ENCODE measurements at regions not wholly inside any gene's neighbourhood (a gene's known extent, or its start where the extent isn't known, plus 50 kb on each side); places are given as distances from the start of the nearest gene placed in this dataset.

DNA sequence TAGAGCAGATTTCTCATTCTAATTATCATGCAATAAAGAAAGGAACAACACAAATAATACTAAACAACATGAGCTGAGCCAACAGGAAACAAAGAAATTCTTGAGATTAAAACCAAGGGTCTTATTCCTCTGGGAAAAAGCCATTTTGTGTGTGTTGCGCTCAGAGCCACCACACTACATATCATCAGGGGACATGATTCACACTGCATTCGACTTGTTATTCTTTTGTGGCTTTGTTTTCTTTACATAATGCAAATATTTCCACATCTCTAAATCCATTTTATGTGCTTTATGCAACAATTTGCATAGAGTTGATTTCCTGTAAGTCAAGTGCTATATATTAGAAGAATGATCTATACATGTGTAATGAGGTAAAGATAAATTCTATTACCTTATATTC, 719.6 kb downstream of the TBC1D32 start:
- DNase-seq: no peak

DNA sequence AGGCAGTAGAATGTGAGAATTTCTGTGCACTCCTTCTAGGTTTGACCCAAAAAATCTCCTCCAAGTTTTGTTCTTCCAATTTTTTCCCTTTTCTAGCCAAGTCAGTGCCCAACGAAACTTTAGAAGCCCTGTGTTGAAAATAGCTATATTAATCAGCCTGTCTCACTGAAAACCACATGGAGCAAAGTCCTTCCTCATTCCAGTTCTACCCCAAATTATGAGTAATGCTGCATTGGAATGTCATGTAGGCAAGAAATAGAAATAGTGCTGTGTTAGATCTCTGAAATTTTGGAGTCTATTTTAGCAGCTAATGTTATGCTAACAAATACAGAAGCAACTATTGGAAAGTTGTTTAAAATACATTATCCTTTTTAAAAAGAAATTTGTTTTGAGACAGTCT, 725.5 kb downstream of the TBC1D32 start:
- no peak for DNase-seq

DNA sequence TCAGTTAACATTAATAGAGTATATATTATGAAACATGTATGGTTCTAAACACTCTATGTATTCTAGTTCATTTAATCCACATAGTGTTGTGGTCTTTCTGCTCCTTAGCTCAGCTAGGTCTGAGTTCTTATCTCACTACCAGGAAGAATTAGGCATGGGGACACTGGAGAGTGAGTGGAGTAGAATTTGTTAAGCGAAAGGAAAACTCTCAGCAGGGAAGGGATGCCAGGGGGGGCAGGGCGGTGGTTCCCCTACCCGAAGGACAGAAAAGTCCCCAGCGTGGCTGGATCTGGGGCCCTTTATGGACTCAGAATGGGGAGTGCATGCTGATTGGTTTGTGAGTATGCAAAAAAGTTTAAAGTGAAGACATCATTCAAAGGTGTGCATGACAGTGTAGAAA, 727.5 kb downstream of the TBC1D32 start:
- DNase-seq: no peak

DNA sequence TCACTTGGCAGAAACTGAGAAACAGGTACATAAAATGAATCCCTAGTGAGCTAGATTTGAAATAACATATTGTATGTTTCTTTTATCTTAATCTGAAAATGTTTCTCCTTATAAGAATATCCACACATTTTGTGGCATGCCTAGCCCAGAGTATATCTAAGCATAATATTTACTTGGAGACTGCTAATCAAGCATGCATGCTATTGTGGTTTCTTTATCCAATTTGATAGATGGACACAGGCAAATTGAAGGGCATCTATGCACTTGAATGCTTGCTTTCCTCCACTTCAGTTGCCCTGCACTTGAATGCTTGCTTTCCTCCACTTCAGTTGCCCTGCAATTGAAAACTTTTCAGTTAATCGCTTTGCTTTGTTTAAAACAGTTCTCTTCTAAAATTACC, 729.8 kb downstream of the TBC1D32 start:
- DNase-seq: no peak

DNA sequence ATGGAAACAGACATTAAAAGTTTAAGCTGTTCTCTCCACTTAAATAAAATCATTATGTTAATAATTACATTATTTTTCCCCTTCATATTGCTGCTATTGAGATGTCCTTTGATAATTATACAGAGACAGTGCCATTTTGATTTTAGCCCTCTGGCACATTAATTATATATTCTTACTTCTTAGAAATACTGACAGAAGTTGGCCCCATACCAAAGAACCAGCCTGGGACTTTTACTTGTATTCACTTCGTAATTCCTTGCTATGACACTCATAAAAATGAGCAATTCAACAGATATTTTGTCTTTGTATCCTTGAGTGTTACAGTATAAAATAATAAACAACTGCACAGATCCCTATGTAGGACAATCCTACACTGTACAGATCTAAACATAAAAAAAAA, 743.7 kb downstream of the TBC1D32 start:
- no peak for DNase-seq

DNA sequence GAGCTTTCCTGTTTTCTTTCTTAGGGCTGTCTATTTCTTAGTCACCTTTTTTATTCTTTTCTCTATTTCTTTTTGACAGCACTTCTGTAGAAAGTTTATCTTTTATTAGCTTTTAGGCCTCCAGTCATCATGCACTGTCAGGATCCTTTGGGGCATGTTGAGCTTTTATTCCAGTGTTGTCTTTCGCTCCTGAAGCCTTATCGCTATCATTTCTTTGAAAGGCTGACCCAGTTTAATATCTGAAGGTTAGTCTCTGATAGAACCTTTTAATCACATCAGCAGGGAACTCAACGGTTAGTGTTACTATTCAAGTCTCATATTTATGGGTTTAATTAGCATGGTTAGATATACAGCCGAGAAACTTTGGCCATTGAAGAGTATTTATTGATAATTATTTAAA, 745.9 kb downstream of the TBC1D32 start:
- no peak for DNase-seq

DNA sequence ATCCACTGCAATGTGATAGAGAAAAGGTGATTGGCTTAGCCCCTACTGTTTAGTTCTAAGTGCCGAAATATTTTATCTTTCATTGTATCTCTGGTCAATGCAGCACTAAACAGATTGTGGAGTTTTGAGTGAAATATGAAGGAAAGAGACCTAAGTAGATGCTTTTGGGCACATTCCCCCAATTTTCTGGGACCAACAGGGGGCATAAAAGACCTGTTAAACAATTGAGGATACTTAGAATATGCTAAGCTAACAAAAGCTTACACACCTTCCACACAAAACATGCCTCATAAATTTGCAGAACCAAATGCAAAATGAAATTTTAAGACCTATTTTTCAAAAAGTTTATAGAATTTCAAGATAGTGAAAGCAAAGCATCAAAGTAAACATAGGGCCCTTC, 746.9 kb downstream of the TBC1D32 start:
- DNase-seq: no peak

DNA sequence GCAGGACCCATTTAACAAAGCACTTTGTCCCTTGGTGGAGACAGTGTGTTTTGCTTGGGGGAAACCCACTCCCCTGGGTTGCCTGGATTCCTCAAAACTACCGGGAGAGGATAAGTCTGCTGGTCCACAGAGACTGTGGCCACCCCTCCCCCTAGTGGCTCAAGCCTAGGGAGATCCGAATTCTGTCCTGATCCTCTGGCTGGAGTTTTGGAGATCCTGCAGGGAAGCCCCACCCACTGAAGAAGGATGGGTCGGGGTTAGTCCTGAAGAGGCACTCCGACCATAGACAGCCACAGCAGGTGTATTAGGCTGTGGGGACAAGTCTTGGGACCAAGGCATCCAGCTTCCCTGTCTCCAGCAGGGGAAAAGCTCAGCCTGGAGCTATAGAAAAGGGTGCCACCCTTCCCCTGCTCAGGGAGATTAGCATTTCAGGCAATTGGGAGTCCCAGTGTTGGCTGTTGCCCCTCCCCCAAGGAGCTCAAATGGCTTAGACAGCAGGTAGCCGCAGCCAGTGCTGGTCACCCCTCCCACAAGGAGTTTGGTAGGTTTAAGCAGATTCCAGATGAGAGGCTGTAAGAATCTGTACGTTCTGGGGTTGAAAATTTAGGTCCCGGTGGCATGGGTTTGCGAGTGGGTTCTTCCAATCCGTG, 750.0 kb downstream of the TBC1D32 start:
- no peak for DNase-seq

DNA sequence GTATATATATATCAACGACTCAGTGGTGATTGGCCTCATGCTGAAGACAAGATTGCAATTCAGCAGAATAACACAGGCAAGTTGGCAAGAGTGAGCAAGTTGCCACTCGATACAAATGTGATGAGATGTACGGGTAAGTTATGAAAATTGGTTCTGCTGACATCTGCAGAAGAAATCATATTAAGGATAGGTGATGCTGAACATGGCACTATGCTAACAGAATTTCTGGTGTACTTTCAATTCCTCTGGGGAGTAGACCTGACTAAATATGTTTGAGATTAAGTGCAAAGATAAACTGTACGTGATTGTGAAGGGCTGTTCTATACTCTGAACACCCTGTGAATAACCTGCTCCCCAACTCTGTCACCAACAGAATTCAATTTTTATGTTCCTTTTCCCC, 758.2 kb downstream of the TBC1D32 start:
- DNase-seq: no peak

DNA sequence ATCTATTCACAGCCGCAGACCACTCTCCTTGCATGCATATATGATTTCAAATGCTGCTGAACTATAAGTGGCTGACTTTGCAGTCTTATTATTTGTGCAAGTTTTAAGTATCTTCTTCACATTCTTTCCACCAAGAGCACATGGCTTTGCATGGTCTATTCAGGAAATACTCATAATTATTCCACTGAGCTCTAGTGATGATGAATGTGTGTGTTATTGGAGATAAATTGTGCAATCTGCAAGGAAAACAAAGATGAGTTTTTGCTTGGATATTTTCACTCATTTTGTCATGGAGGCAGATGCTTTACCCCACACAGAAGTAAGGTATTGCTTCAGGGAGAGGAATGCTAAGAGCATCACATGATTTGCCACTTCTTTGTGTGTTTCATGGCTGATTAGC, 764.6 kb downstream of the TBC1D32 start:
- DNase-seq: no peak

DNA sequence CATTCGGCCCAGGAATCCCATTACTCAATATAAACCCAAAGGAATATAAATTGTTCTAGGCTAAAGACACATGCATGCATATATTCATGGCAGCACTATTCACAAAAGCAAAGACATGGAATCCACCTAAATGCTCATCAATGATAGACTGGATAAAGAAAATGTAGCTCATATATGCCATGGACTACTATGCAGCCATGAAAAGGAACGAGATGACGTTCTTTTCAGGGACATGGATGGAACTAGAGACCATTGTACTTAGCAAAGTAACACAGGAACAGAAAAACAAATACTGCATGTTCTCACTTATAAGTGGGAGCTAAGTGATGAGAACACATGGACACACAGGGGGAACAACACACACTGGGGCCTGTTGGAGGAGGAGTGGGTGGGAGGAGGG, 769.5 kb downstream of the TBC1D32 start:
- DNase-seq: no peak

DNA sequence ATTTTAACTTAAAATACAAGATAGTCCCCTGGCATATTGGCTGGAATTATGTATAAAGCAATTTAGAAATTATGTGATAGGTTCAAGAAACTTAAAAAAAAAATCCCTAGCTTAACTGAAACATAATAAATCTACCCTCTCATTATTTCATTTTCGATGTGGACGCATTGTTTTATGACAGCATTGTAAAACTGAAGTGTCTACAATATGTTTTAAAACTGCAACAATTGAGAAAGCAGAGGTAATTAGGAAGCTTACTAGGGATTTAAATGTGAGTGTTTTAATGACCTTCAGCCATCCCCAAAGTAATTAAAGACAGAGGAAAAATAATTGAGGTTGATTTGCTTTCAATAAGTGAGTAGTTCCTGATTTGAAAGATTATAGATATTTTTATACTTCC, 776.0 kb downstream of the TBC1D32 start:
- no peak for DNase-seq

DNA sequence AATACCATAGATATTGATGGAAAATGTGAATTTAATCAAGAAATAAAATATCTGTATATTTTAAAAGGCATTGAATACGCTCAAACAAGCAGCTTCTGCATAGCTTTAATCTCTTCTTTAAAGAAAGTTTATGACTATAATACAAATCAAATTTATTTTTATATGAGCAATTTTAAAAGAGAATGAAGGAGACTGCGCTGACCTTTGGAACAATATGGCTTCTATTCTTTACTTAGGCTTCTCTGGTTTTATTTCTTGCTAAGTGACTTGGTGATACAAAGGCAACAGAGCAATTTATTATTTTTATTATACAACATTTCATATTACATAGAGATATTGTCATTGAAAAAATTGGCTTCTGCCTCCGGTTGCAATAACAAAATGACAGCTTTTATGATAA, 776.7 kb downstream of the TBC1D32 start:
- DNase-seq: no peak

DNA sequence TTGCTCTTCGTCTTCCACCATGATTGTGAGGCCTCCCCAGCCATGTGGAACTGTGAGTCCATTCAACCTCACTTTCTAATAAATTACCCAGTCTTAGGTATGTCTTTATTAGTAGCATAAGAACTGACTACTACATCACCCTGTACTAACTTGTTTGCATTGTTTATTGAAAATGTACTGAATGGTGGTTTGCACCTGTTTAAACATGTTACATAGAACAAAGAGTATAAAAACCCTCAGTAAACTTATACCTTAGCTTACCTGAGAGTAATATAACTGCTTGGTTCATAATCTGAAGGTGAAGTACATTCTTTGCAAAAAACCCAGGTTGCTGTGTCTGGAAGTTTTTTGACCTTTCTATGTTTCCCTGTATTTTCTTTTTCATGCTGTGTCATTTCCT, 777.8 kb downstream of the TBC1D32 start:
- no peak for DNase-seq

DNA sequence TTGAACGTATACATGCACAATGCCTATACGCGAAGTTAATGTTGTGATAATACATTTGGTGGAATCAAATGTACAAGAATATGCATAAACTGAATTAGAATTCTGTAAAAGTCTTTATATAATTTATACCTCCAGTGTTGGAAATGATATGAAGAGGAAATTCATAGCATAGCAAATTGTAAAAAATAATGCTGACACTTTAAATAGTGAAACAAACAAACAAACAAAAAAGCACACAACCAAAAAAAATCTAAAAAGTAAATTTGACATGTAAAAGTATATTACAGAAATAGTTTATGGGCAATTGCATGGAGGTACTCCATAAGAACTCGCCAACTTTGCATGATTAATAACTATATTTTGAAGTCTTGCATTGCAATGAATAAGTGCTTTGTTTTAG, 780.9 kb downstream of the TBC1D32 start:
- no peak for DNase-seq

DNA sequence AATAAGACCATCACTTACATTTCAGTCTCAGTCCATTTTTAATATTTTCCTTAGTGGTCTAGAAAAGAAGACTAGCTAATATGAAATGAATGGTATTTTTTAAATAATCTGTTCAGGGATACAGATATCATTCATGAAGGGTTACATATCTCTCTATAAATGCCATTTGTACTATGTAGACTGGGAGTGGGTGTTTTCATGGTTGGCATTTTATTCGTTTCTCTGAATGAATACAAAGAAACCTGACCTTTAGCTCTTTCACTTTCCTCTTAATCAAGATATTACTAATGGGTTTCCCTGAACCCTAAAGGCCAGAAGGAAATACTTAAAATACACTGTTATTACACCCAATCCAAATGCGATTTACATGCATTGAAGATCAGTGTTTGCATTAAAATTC, 788.9 kb downstream of the TBC1D32 start:
- no peak for DNase-seq

DNA sequence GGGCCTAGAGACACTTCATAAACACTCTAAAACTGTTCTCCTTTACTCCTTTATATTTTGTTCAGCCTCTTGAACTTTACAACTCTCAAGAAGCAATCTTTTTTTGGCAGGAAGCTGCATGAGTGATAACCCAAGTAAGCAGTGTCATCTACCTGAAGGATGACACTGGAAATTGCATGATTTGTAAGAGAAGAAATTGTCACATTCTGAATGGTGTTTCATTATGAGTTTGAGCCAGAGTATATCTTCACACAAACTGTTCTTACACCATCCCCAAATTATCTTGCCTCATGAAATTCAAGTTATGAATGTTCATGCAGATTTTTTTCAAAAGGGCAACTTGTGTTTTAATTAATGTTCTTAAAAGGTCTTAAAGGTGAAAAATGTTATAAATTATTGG, 799.3 kb downstream of the TBC1D32 start:
- DNase-seq: no peak

DNA sequence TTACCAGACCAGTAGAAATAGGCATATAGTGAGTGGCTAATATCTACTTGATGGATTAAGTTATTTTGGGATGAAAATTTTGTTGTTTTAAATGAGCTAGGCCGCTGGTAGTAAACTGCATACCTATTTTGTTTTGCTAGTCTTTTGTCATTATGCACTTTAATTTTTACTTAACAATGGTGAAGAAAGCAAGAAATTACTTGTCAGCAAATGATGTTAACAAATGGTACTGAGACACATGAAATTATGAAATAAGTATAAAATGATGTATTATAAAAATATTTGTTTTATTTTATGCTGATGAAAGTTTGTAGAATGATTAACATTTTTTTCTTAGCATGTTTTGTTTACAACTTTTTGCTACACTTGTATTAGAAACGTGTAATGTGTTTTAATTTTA, 807.7 kb downstream of the TBC1D32 start:
- no peak for DNase-seq

DNA sequence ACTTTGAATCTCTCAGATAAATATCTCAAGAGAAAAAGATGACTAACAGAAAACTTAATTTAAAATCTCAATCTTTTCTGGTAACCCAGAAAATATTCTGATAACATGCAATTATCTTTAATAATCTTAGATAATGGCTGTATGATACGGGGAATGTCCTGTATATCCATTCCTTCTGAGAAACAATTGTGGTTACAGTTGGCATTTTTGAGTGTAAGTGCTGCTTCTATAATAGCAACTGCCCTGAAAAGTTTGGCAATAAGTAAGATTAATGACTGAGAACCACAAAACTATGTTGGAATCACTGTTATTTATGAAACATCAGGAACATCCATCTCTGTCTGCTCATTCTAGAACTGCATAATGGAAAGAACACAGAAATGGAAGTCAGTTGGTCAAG, 819.7 kb downstream of the TBC1D32 start:
- DNase-seq: no peak

DNA sequence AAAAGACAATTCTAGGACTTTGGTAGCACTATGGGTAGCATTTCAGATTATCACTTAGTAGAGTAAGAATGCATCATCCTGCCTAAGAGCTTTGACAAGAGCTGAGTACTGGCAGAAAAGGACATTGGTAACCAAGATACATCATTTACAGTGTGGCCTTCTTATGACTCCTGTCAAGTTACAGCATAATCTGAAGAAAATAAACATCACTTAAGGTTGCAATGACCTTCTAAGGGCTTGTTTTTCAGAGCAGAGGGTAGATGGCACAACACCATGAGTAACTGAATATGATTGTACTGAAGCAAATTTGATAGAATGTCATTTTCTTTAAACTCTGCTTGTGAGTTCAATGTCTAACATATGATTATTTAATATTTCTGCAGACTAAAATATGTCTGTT, 822.6 kb downstream of the TBC1D32 start:
- no peak for DNase-seq

DNA sequence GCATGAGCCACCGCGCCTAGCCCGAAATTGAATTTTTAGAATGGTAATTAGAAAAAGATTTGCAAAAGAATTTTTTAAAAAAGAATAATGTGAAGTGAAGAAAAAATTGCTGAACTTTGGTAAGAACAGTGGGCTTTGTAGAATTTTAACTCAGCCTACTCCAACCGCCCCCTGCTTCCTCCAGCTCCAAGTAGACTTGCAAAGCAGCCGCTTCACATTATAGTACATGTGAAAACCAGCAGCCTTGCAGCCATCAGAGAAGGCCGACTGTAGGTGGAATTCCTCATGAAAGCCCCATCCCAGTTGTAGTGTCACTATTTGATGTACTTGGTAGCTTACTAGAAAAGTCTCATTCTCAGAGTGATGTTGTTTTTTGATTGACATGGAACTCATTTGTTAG, 835.6 kb downstream of the TBC1D32 start:
- DNase-seq: no peak

DNA sequence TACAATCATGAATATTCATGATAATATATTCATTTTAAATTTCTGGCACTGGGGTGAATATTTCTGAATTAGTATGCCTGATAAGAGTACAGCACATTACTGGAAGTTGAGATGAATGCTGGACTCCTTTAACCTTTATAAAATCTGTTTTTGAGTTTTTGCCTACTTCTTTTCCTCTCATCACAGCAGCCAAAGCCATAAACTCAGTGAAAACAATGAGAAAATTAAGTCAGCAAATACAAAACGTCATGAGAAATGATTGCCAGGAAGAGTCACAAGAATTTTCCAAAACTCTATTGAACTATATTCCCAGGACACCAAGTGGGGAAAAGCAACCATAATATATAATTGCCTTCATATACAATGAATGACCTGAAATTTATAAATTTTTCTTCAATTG, 837.6 kb downstream of the TBC1D32 start:
- DNase-seq: no peak

DNA sequence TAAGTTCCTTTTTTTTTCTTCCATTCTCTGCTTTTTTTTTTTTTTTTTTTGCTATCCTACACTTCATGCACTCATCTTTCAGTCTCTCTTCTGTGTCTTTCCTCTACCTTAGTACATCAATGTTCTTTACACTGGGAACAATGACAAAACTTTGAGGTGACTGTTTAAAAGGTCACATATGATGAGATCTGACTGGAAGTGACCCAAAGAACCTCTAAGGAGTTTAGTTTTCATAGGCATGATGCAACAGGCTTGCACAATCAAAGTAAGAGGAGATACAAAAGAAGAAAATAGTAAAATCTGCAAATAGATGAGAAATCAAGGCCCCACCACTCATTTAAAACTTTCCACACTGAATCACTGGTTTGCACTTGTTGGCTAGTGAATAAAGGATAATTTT, 840.8 kb downstream of the TBC1D32 start:
- DNase-seq: no peak

DNA sequence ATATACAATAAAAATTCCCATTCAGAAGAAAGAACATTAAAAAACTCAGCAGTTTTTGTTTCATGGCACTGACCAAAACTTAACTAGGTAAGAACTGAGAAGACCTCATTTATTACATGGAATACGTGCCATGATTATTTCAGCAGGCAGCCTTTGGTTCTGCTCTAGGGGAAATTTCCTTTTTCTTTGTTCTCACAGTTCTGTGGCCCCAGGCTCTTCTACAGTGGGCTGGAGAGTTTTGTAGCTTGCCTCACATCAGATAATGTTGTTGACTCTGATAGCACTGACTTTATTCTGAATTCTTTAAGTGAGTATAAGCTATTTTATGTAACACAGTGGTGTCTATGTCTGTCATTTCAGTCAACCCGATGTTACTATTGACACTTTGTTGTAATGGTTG, 844.3 kb downstream of the TBC1D32 start:
- DNase-seq: no peak

DNA sequence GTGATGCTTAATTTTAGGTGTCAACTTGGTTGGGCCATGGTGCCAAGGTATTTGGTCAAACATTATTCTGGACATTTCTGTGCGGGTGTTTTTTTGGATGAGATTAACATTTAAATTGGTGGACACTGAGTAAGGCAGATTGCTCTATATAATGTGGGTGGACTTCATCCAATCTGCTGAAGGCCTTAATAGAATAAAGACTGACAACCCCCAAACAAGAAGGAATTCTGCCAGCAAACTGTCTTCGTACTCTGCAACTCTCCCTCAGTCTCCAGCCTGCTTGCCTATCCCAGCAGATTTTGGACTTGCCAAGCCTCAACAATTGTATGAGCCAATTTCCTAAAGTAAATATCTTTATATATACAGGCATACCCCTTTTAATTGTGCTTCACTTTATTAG, 850.1 kb downstream of the TBC1D32 start:
- no peak for DNase-seq

DNA sequence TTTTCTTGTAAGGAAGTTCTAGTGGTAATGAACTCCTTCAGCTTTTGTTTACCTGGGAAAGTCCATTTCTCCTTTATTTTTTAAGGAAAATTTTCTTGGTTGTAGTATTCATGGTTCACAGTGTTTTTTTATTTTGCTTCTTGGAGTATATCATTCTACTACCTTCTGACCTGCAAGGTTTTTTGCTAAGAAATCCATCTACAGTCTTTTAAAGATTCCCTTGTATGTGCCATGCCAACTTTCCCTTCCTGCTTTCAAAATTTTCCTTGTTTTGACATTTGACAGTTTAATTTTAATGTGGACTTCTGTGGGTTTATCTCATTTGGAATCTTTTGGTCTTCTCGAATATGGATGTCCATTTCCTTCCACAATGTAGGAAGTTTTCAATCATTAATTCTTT, 855.6 kb downstream of the TBC1D32 start:
- DNase-seq: no peak

Data from stimulated activated CD4-positive, alpha-beta T cell treated with anti-CD3 and anti-CD28 coated beads, Interleukin-4, amount 100 ng/mL, for 1 hour (primary cell).